Progenitor cell of endocrine pancreas (in vitro differentiated cells): ENCODE measurements at regions not wholly inside any gene's neighbourhood (a gene's known extent, or its start where the extent isn't known, plus 50 kb on each side); places are given as distances from the start of the nearest gene placed in this dataset.

Experiments used
- DNase-seq: peaks from one replicate; pipeline ENCODE4 v3.0.0; 2021; ENCODE audit warnings: low spot score; ENCODE audit not compliant: unreplicated experiment
- H3K27ac Mint-ChIP-seq: 2 replicates; pipeline ENCODE4 v1.8.0; 2021; ENCODE audit warnings: mild to moderate bottlenecking, moderate library complexity, mixed read lengths
- H3K27me3 Mint-ChIP-seq: 2 replicates; pipeline ENCODE4 v1.8.0; 2021; ENCODE audit warnings: mixed read lengths
- H3K36me3 Mint-ChIP-seq: 2 replicates; pipeline ENCODE4 v1.8.0; 2022; ENCODE audit warnings: mixed read lengths; ENCODE audit not compliant: insufficient read depth
- H3K4me1 Mint-ChIP-seq: 2 replicates; pipeline ENCODE4 v1.8.0; 2021; ENCODE audit warnings: low read depth, mixed read lengths
- H3K4me3 Mint-ChIP-seq: 2 replicates; pipeline ENCODE4 v1.8.0; 2021; ENCODE audit warnings: low read depth, mild to moderate bottlenecking, moderate library complexity, mixed read lengths
- H3K9me3 Mint-ChIP-seq: 2 replicates; pipeline ENCODE4 v1.8.0; 2021; ENCODE audit warnings: low read depth, mixed read lengths
- CTCF ChIP-seq: fragments of 200-600 bp; sonication (generic); IDR thresholded peaks from one replicate; pipeline ENCODE4 v1.5.0; 2021; ENCODE audit warnings: antibody characterized with exemption, mild to moderate bottlenecking; ENCODE audit not compliant: unreplicated experiment

- DNase-seq: no peak
- Mint-ChIP-seq H3K36me3 (peaks cover 15% of the 10 kb centered on the region), H3K4me3 (no peak overlapping the region), H3K27me3 (no peaks in the 10 kb centered on the region), H3K9me3 (peaks cover 16% of the 10 kb centered on the region), H3K4me1 (no peaks in the 10 kb centered on the region), H3K27ac (no peak overlapping the region)
- TF ChIP-seq CTCF: no peak
These were observed 1314.2 kb upstream of the LRRTM3 start for GRCh38 chr10:65611592-65611991.

GRCh38 chr10:65614956-65615565, 1310.8 kb upstream of the LRRTM3 start:
- Mint-ChIP-seq H3K4me1 (no peaks in the 10 kb centered on the region), H3K27ac (no peak overlapping the region), H3K9me3 (peaks cover 16% of the 10 kb centered on the region), H3K36me3 (peaks cover 19% of the 10 kb centered on the region), H3K4me3 (no peak overlapping the region), H3K27me3 (no peaks in the 10 kb centered on the region)
- no peak for TF ChIP-seq CTCF
- DNase-seq: no peak

GRCh38 chr10:65618126-65618525, 1307.7 kb upstream of the LRRTM3 start:
- H3K9me3 Mint-ChIP-seq: peaks cover 16% of the 10 kb centered on the region
- TF ChIP-seq CTCF: no peak
- no peak overlapping the region for H3K4me3 Mint-ChIP-seq
- no peaks in the 10 kb centered on the region for H3K27me3 Mint-ChIP-seq
- no peaks in the 10 kb centered on the region for H3K4me1 Mint-ChIP-seq
- DNase-seq: no peak
- peaks cover 20% of the 10 kb centered on the region for H3K36me3 Mint-ChIP-seq
- no peak overlapping the region for H3K27ac Mint-ChIP-seq

GRCh38 chr10:65620404-65621048, 1305.3 kb upstream of the LRRTM3 start:
- Mint-ChIP-seq H3K4me3 (no peak overlapping the region), H3K36me3 (peaks cover 10% of the 10 kb centered on the region), H3K9me3 (peaks cover 4% of the 10 kb centered on the region), H3K27me3 (no peaks in the 10 kb centered on the region), H3K4me1 (no peaks in the 10 kb centered on the region), H3K27ac (no peak overlapping the region)
- no peak for DNase-seq
- no peak for TF ChIP-seq CTCF

- Mint-ChIP-seq H3K27me3 (no peaks in the 10 kb centered on the region), H3K4me1 (no peaks in the 10 kb centered on the region), H3K36me3 (peaks cover 2% of the 10 kb centered on the region), H3K4me3 (no peak overlapping the region), H3K27ac (no peak overlapping the region), H3K9me3 (no peaks in the 10 kb centered on the region)
- no peak for TF ChIP-seq CTCF
- no peak for DNase-seq
These were observed 1303.2 kb upstream of the LRRTM3 start for GRCh38 chr10:65622608-65623007.
